ENCODE measurements at regions not wholly inside any gene's neighbourhood (a gene's known extent, or its start where the extent isn't known, plus 50 kb on each side); places are given as distances from the start of the nearest gene placed in this dataset.

DNA sequence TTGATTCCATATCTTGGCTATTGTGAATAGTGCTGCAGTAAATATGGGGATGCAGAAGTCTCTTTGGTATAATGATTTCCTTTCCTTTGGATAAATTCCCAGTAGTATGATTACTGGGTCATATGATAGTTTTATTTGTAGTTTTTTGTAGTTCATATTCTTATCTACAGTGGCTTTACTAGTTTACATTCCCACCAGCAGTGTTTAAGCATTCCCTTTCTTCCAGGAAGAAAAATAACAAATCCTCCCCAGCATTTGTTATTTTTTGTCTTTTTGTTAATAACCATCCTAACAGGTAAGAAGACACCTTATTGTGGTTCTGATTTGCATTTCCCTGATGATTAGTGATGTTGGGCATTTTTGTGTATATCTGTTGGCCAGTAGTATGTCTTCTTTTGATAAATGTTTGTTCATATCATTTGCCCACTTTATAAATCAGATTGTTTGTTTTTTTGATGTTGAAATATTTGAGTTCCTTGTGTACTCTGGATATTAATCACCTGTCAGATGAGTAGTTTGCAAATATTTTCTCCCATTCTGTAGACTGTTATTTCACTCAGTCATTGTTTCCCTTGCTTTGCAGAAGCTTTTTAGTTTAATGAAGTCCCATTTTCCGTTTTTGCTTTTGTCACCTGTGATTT is 163.3 kb upstream of the THRB start:
- ATAC-seq (no peak), DNase-seq (ENCODE audit: low read depth, low spot score) (no peak)
- BruUV-seq (replicated peaks), result no TSS peak
- Histone ChIP-seq H3K4me3 (ENCODE audit: low read depth in 2 of 2, low read length in 2 of 2) (no peak overlapping the region), H3K36me3 (ENCODE audit: control insufficient read depth, insufficient read depth, low read length) (no peaks in the 10 kb centered on the region), H3K9me3 (ENCODE audit: control insufficient read depth, insufficient read depth, low read depth, low read length) (no peaks in the 10 kb centered on the region), H3K27me3 (ENCODE audit: control insufficient read depth, insufficient read depth, low read length) (no peaks in the 10 kb centered on the region), H3K27ac (ENCODE audit: low read length) (no peak overlapping the region), H3K4me1 (ENCODE audit: control insufficient read depth, insufficient read depth, low read length) (no peaks in the 10 kb centered on the region)
- ChIA-PET POLR2A (no interaction called here), CTCF (no interaction called here)
- in situ Hi-C loops (cut with HindIII; ENCODE audit: low pct_unique_long_range_greater_than_20kb, low sequenced_read_pairs) (no loop called here), intact Hi-C loops (cut with micrococcal nuclease; ENCODE audit: unreplicated experiment) (no loop called here)
- TF ChIP-seq, protein P1, sequence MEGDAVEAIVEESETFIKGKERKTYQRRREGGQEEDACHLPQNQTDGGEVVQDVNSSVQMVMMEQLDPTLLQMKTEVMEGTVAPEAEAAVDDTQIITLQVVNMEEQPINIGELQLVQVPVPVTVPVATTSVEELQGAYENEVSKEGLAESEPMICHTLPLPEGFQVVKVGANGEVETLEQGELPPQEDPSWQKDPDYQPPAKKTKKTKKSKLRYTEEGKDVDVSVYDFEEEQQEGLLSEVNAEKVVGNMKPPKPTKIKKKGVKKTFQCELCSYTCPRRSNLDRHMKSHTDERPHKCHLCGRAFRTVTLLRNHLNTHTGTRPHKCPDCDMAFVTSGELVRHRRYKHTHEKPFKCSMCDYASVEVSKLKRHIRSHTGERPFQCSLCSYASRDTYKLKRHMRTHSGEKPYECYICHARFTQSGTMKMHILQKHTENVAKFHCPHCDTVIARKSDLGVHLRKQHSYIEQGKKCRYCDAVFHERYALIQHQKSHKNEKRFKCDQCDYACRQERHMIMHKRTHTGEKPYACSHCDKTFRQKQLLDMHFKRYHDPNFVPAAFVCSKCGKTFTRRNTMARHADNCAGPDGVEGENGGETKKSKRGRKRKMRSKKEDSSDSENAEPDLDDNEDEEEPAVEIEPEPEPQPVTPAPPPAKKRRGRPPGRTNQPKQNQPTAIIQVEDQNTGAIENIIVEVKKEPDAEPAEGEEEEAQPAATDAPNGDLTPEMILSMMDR (IDR thresholded peaks at IDR 0.05), result no peak
- no peak for TF ChIP-seq POLR2AphosphoS5 (IDR thresholded peaks at IDR 0.05; ENCODE audit: low read depth, low read length)
- TF ChIP-seq, protein P2, sequence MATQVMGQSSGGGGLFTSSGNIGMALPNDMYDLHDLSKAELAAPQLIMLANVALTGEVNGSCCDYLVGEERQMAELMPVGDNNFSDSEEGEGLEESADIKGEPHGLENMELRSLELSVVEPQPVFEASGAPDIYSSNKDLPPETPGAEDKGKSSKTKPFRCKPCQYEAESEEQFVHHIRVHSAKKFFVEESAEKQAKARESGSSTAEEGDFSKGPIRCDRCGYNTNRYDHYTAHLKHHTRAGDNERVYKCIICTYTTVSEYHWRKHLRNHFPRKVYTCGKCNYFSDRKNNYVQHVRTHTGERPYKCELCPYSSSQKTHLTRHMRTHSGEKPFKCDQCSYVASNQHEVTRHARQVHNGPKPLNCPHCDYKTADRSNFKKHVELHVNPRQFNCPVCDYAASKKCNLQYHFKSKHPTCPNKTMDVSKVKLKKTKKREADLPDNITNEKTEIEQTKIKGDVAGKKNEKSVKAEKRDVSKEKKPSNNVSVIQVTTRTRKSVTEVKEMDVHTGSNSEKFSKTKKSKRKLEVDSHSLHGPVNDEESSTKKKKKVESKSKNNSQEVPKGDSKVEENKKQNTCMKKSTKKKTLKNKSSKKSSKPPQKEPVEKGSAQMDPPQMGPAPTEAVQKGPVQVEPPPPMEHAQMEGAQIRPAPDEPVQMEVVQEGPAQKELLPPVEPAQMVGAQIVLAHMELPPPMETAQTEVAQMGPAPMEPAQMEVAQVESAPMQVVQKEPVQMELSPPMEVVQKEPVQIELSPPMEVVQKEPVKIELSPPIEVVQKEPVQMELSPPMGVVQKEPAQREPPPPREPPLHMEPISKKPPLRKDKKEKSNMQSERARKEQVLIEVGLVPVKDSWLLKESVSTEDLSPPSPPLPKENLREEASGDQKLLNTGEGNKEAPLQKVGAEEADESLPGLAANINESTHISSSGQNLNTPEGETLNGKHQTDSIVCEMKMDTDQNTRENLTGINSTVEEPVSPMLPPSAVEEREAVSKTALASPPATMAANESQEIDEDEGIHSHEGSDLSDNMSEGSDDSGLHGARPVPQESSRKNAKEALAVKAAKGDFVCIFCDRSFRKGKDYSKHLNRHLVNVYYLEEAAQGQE (IDR thresholded peaks at IDR 0.05; ENCODE audit: insufficient read depth in 1 of 2, low read depth in 2 of 2, low read length in 1 of 2), result no peak
- no peak for TF ChIP-seq SIN3A (IDR thresholded peaks at IDR 0.05; ENCODE audit: borderline replicate concordance, insufficient read depth, low read depth, low read length)
- no peak for TF ChIP-seq TCF7L2 (IDR thresholded peaks at IDR 0.05; ENCODE audit: low read depth, low read length)

DNA sequence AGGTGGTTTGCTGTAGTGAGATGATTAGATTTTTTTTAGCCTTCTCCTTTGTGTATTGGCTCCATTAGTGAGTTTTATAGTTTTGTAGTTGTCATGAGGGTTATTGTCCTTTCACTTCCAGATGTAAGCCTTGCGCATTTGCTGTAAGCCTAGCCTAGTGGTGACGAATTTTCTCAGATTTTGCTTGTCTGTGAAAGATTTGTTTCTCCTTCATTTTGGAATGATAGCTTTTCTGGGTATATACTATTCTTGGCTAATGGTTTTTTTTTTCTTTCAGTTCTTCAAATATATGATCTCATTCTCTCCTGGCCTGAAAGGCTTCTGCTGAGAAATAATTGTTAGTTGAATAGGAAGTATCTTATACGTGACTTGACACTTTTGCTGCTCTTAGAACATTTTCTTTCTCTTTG is 166.5 kb upstream of the THRB start:
- ChIA-PET POLR2A (no interaction called here), CTCF (no interaction called here)
- in situ Hi-C loops (cut with HindIII; ENCODE audit: low pct_unique_long_range_greater_than_20kb, low sequenced_read_pairs), result no loop called here
- ATAC-seq (no peak), DNase-seq (ENCODE audit: low read depth, low spot score) (no peak)
- TF ChIP-seq POLR2AphosphoS5 (IDR thresholded peaks at IDR 0.05; ENCODE audit: low read depth, low read length) (no peak), TCF7L2 (IDR thresholded peaks at IDR 0.05; ENCODE audit: low read depth, low read length) (no peak), SIN3A (IDR thresholded peaks at IDR 0.05; ENCODE audit: borderline replicate concordance, insufficient read depth, low read depth, low read length) (no peak)
- TF ChIP-seq, protein P1 (IDR thresholded peaks at IDR 0.05), result no peak
- TF ChIP-seq, protein P2 (IDR thresholded peaks at IDR 0.05; ENCODE audit: insufficient read depth in 1 of 2, low read depth in 2 of 2, low read length in 1 of 2), result no peak
- H3K36me3 ChIP-seq (ENCODE audit: control insufficient read depth, insufficient read depth, low read length), result no peaks in the 10 kb centered on the region
- H3K9me3 ChIP-seq (ENCODE audit: control insufficient read depth, insufficient read depth, low read depth, low read length), result no peaks in the 10 kb centered on the region
- intact Hi-C loops (cut with micrococcal nuclease; ENCODE audit: unreplicated experiment), result no loop called here
- no peaks in the 10 kb centered on the region for H3K4me1 ChIP-seq (ENCODE audit: control insufficient read depth, insufficient read depth, low read length)
- H3K27me3 ChIP-seq (ENCODE audit: control insufficient read depth, insufficient read depth, low read length), result no peaks in the 10 kb centered on the region
- no peak overlapping the region for H3K4me3 ChIP-seq (ENCODE audit: low read depth in 2 of 2, low read length in 2 of 2)
- no TSS peak for BruUV-seq (replicated peaks)
- no peak overlapping the region for H3K27ac ChIP-seq (ENCODE audit: low read length)
